ENCODE measurements at regions not wholly inside any gene's neighbourhood (a gene's known extent, or its start where the extent isn't known, plus 50 kb on each side); places are given as distances from the start of the nearest gene placed in this dataset.

GRCh38 chr3:83946554-83946953 is 1012.2 kb upstream of the CADM2 start:
- TF ChIP-seq POLR2AphosphoS5 (IDR thresholded peaks at IDR 0.05) (no peak), POLR2A (IDR thresholded peaks at IDR 0.05) (no peak), EP300 (IDR thresholded peaks at IDR 0.05; ENCODE audit: low read depth) (no peak)
- TF ChIP-seq, protein P1, sequence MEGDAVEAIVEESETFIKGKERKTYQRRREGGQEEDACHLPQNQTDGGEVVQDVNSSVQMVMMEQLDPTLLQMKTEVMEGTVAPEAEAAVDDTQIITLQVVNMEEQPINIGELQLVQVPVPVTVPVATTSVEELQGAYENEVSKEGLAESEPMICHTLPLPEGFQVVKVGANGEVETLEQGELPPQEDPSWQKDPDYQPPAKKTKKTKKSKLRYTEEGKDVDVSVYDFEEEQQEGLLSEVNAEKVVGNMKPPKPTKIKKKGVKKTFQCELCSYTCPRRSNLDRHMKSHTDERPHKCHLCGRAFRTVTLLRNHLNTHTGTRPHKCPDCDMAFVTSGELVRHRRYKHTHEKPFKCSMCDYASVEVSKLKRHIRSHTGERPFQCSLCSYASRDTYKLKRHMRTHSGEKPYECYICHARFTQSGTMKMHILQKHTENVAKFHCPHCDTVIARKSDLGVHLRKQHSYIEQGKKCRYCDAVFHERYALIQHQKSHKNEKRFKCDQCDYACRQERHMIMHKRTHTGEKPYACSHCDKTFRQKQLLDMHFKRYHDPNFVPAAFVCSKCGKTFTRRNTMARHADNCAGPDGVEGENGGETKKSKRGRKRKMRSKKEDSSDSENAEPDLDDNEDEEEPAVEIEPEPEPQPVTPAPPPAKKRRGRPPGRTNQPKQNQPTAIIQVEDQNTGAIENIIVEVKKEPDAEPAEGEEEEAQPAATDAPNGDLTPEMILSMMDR (IDR thresholded peaks at IDR 0.05): no peak

All from transverse colon (tissue), 4 donors.